Stimulated activated CD8-positive, alpha-beta memory T cell treated with anti-CD3 and anti-CD28 coated beads, Interleukin-7, amount 100 ng/mL, for 48 hours (primary cell): ENCODE measurements at regions not wholly inside any gene's neighbourhood (a gene's known extent, or its start where the extent isn't known, plus 50 kb on each side); places are given as distances from the start of the nearest gene placed in this dataset.
"Not testable (repeated sequence)": the region's sequence is repeated elsewhere in the genome, so short reads cannot be mapped to it uniquely, and the experiment has no call there.

Source experiments
- DNase-seq, 2 donors: peaks; one replicate each; pipeline ENCODE4 v3.0.0-alpha.2; 2020; ENCODE audit warnings: low read depth in 1 of 2; ENCODE audit errors: extremely low read depth in 1 of 2

GRCh38 chr2:118576109-118576855, 271.2 kb downstream of the EN1 start:
- DNase-seq: no peak

- not testable (repeated sequence) for DNase-seq
Measured at GRCh38 chr2:118572380-118572779, 275.1 kb downstream of the EN1 start.

- no peak for DNase-seq
Measured at GRCh38 chr2:118569876-118570535, 277.4 kb downstream of the EN1 start.

GRCh38 chr2:118568700-118569099, 278.7 kb downstream of the EN1 start:
- DNase-seq: no peak

- DNase-seq: no peak
Measured at GRCh38 chr2:118565786-118566540, 281.5 kb downstream of the EN1 start.

- no peak for DNase-seq
Measured at GRCh38 chr2:118565301-118565700, 282.1 kb downstream of the EN1 start.

GRCh38 chr2:118562144-118562543, 285.3 kb downstream of the EN1 start:
- no peak for DNase-seq

GRCh38 chr2:118558846-118559245, 288.6 kb downstream of the EN1 start:
- no peak for DNase-seq

GRCh38 chr2:118557791-118558190, 289.7 kb downstream of the EN1 start:
- DNase-seq: no peak

GRCh38 chr2:118557016-118557415, 290.4 kb downstream of the EN1 start:
- no peak for DNase-seq

- no peak for DNase-seq
Measured at GRCh38 chr2:118554616-118555015, 292.8 kb downstream of the EN1 start.

GRCh38 chr2:118549503-118549902, 297.9 kb downstream of the EN1 start:
- DNase-seq: no peak

GRCh38 chr2:118548880-118549488, 298.5 kb downstream of the EN1 start:
- no peak for DNase-seq

- DNase-seq: no peak
Measured at GRCh38 chr2:118539290-118539689, 308.2 kb downstream of the EN1 start.

GRCh38 chr2:118536306-118536705, 311.1 kb downstream of the EN1 start:
- DNase-seq: no peak

- DNase-seq: no peak
Measured at GRCh38 chr2:118535818-118536212, 311.6 kb downstream of the EN1 start.

- no peak for DNase-seq
Measured at GRCh38 chr2:118535171-118535817, 312.2 kb downstream of the EN1 start.

- DNase-seq: no peak
Measured at GRCh38 chr2:118530976-118531375, 316.5 kb downstream of the EN1 start.

GRCh38 chr2:118529908-118530599, 317.4 kb downstream of the EN1 start:
- no peak for DNase-seq

GRCh38 chr2:118527571-118527970, 319.9 kb downstream of the EN1 start:
- DNase-seq: no peak
